ENCODE measurements at regions not wholly inside any gene's neighbourhood (a gene's known extent, or its start where the extent isn't known, plus 50 kb on each side); places are given as distances from the start of the nearest gene placed in this dataset.

GRCh38 chr18:38951633-38952032, 1386.0 kb upstream of the CELF4 start:
- H3K4me3 ChIP-seq (ENCODE audit: control insufficient read depth, low read depth, low read length), result no peak overlapping the region
- no peak for DNase-seq (ENCODE audit: low read depth)
- TF ChIP-seq CTCF (conservative IDR thresholded peaks at IDR 0.05; ENCODE audit: control insufficient read depth, insufficient read depth, low read depth, low read length), result no peak

- no peak for DNase-seq (ENCODE audit: low read depth)
- no peak for TF ChIP-seq CTCF (conservative IDR thresholded peaks at IDR 0.05; ENCODE audit: control insufficient read depth, insufficient read depth, low read depth, low read length)
- H3K4me3 ChIP-seq (ENCODE audit: control insufficient read depth, low read depth, low read length), result no peak overlapping the region
These were observed 1382.8 kb upstream of the CELF4 start for GRCh38 chr18:38948436-38948835.

DNA sequence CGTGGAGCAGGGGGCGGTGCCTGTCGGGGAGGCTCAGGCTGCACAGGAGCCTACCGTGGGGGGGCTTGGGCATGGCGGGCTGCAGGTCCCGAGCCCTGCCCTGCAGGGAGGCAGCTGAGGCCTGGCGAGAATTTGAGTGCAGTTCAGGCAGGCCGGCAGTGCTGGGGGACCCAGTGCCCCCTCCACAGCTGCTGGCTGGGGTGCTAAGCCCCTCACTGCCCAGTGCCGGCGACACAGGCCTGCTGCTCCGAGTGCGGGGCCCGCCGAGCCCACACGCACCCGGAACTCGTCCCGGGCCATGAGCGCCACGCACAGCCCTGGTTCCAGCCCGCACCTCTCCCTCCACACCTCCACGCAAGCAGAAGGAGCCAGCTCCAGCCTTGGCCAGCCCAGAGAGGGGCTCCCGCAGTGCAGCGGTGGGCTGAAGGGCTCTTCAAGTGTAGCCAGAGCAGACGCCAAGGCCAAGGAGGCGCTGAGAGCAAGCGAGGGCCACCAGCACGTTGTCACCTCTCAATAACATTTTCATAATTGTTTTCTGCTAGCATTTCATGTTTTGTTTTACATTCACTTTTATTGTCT, 1378.9 kb upstream of the CELF4 start:
- no peak for DNase-seq (ENCODE audit: low read depth)
- no peak overlapping the region for H3K4me3 ChIP-seq (ENCODE audit: control insufficient read depth, low read depth, low read length)
- no peak for TF ChIP-seq CTCF (conservative IDR thresholded peaks at IDR 0.05; ENCODE audit: control insufficient read depth, insufficient read depth, low read depth, low read length)

GRCh38 chr18:38941711-38942561, 1376.3 kb upstream of the CELF4 start:
- DNase-seq (ENCODE audit: low read depth), result no peak
- no peak for TF ChIP-seq CTCF (conservative IDR thresholded peaks at IDR 0.05; ENCODE audit: control insufficient read depth, insufficient read depth, low read depth, low read length)

GRCh38 chr18:38940863-38941531, 1375.4 kb upstream of the CELF4 start:
- no peak overlapping the region for H3K4me3 ChIP-seq (ENCODE audit: control insufficient read depth, low read depth, low read length)
- no peak for TF ChIP-seq CTCF (conservative IDR thresholded peaks at IDR 0.05; ENCODE audit: control insufficient read depth, insufficient read depth, low read depth, low read length)
- peak; percentile 39 for DNase-seq (ENCODE audit: low read depth)

More at GRCh38 chr18:38941711-38942561, 1376.3 kb upstream of the CELF4 start:
- H3K4me3 ChIP-seq (ENCODE audit: control insufficient read depth, low read depth, low read length), result no peak overlapping the region

DNA sequence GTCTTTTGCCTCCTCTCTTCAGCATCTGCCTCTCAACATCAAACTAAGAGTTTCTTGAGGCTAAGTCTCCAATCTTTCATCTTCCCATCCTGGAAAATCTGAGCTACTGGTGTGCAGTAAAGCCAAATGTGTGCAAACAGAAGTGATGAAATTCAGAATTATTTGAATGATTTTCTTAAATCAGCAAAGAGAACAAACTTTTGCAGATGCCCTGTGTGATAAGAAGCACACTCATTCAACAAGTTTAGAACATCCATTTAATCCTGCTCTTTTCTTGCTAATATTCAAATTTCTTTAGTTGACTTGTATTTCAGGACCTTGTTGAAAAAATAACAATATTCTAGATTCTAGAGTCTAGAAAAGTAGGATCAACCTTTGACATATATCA, 1374.9 kb upstream of the CELF4 start:
- H3K4me3 ChIP-seq (ENCODE audit: control insufficient read depth, low read depth, low read length), result no peak overlapping the region
- TF ChIP-seq CTCF (conservative IDR thresholded peaks at IDR 0.05; ENCODE audit: control insufficient read depth, insufficient read depth, low read depth, low read length), result no peak
- no peak for DNase-seq (ENCODE audit: low read depth)

Measured in fibroblast of mammary gland (primary cell).